SK-N-MC (cell line): ENCODE measurements at regions not wholly inside any gene's neighbourhood (a gene's known extent, or its start where the extent isn't known, plus 50 kb on each side); places are given as distances from the start of the nearest gene placed in this dataset.

Experiments
- EZH2 ChIP-seq: fragments of 200-600 bp; sonication (generic); IDR thresholded peaks from one replicate; pipeline ENCODE4 v1.6.1; 2017; ENCODE audit warnings: antibody characterized with exemption
- FOXP2 ChIP-seq: optimal IDR thresholded peaks from 2 replicates; pipeline ENCODE3; 2011; ENCODE audit warnings: mild to moderate bottlenecking, moderate library complexity; ENCODE audit not compliant: insufficient read depth; ENCODE audit errors: extremely low read length, control extremely low read depth
- POLR2AphosphoS5 ChIP-seq: IDR thresholded peaks from 2 replicates; pipeline ENCODE4 v1.6.1; 2012; ENCODE audit warnings: mild to moderate bottlenecking, low read depth, low read length, borderline replicate concordance

DNA sequence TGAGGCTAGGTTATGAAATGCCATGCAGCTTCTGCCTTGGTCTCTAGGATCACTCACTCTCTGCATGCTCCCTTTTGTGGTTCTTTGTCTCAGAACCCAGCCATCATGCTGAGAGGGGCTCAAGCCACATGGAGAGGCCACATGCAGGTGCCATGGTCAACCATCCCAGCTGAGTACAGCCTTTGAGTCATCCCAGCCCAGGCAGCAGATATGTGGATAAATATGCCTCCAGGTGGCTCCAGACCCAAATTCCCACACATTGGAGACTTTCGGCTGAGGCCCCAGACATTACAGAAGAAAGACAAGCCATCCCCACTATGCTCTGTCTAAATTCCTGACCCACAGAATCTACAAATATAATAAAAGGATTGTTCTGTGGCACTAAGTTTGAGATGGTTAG is 102.0 kb downstream of the LHX9 start:
- no peak for TF ChIP-seq POLR2AphosphoS5
- TF ChIP-seq EZH2 = no peak
- no peak for TF ChIP-seq FOXP2
